GM18858 (cell line): ENCODE measurements at regions not wholly inside any gene's neighbourhood (a gene's known extent, or its start where the extent isn't known, plus 50 kb on each side); places are given as distances from the start of the nearest gene placed in this dataset.
"Not testable (repeated sequence)": the region's sequence is repeated elsewhere in the genome, so short reads cannot be mapped to it uniquely, and the experiment has no call there.

Source experiments
- ATAC-seq: cut with Tn5 transposase; IDR thresholded peaks from one replicate; pipeline ENCODE4 v1.9.1; 2021; ENCODE audit not compliant: unreplicated experiment

DNA sequence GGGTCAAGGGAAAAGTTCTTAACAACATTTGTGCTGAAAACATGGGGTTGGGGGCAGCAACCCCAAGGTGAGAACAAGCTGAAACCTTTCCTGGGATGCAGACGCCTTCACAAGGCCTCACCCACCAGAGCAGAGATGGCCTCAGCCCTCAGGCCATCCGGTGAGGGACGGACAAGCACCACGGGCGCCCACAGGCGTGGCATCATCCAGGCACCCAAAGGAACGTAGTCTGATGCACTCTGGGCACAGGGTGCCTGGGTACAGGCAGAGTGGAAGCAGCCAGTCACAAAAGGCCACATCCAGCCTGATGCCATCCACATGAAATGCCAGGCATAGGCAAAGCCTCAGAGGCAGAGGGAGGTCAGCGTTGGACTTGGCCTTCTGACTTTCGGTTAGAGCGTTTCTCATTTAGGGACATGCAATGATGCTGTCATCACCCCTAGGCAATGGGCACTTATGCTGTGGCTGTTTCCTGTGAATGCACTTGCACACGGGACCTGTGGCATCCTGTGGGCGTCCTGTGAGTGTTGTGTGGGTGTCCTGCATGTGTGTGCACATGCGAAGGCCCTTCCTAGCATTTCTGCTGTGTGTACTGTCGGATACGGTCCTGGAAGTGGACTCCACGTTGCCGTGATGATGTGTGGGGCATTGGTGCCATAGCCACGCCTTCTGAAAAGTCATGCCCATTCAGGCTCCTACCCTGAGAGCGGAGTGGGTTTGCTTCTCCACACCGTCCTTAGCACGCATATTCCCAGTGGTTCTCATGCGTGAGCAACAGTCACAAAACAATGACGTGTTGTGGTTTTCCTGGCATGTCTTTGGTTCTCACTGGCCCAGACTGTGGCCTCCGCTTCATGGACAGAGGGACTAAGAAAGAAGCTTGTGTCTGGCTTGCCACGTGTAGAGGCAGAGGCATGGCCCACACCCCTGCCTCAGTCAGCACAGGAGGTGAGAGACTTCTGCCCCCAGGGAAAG is 52.7 kb upstream of the ZNF469 start:
- no peak for ATAC-seq

DNA sequence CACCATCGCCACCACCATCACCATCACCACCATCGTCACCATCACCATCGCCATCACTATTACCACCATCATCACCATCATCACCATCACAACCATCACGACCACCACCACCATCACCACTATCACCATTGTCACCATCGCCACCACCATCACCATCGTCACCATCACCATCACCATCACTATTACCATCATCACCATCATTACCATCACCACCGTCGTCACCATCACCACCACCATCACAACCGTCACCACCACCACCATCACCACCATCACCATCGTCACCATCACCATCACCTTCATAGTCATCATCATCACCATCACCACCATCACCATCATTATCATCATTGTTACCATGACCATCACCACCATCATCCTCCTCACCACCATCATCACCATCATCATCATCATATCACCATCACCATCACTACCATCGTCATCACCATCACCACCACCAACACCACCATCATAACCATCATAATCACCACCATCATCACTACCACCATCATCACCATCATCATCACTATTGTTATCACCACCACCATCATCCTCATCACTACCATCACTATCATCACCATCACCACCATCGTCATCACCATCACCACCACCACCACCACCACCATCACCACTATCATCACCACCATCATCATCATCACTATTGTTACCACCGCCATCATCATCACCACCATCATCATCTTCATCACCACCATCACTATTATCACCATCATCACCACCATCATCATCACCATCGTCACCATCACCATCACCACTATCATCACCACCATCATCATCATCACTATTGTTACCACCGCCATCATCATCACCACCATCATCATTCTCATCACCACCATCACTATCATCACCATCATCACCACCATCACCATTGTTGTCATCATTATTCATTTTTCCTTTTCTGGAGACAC is 51.5 kb upstream of the ZNF469 start:
- no peak for ATAC-seq

DNA sequence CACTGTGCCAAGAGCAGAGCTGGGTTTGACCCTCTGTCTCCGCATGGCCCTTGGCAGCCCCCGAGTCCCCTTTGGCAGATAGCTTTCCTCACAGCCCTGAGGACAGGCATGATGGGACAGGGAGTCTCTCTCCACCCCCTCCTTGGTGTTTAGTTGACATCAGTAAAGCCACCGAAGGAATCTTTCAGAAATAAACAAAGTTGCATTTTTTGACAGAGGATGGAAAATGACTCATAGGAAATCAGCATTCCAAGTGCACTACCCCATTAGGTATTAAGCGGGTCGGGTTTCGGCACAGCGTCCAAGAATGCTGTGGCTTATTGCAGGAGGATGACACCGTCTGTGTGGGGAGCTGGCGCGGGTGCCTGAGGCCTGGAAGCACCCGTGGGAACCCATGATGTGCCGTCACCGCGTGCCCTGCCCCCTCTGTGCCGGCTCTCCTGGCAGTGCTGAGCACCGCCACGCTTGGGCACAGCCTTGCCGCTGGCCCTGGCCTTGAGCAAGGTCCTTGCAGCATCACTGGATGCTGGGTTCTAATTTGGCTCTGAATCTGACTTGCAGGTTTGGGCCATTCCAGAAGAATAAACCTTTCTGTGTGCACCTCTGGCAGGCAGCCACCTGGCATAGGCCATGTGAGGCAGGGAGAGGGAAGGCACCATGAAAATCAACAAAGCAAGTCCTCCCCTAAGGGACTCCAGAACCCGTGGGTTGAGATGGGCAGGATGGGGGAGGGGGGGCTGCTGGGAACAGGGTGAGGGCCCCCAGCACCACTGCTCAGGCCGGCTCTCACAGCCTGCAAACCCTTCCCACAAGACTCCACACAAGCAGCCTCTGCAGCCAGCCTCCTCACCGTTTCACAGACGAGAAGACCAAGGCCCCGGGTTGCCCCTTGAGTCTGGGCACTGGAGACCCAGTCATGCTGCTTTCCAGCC is 50.5 kb upstream of the ZNF469 start:
- ATAC-seq = no peak

- ATAC-seq = not testable (repeated sequence)
Observed at GRCh38 chr16:88332921-88333825, 49.6 kb upstream of the ZNF469 start.
